H9 (cell line): ENCODE measurements at regions not wholly inside any gene's neighbourhood (a gene's known extent, or its start where the extent isn't known, plus 50 kb on each side); places are given as distances from the start of the nearest gene placed in this dataset.
"Not testable (repeated sequence)": the region's sequence is repeated elsewhere in the genome, so short reads cannot be mapped to it uniquely, and the experiment has no call there.

Source experiments
- DNase-seq: peaks from one replicate; pipeline ENCODE4 v3.0.0-alpha.2; 2017
- H2AFZ ChIP-seq: one replicate; pipeline ENCODE4 v1.6.1; 2013; ENCODE audit warnings: mild to moderate bottlenecking, low read length, control low read depth, moderate library complexity
- H2AK5ac ChIP-seq: 2 replicates; pipeline ENCODE4 v1.6.1; 2013; ENCODE audit warnings: low read length, control low read depth, mixed read lengths; ENCODE audit not compliant: insufficient read length
- H2BK120ac ChIP-seq: one replicate; pipeline ENCODE4 v1.6.1; 2013; ENCODE audit warnings: low read depth, mild to moderate bottlenecking, low read length, control low read depth, inconsistent platforms; ENCODE audit not compliant: poor library complexity, severe bottlenecking
- H2BK12ac ChIP-seq: 2 replicates; pipeline ENCODE4 v1.6.1; 2013; ENCODE audit warnings: low read length, control low read depth, mixed read lengths, low read depth; ENCODE audit not compliant: insufficient read length
- H2BK15ac ChIP-seq: 2 replicates; pipeline ENCODE4 v1.6.1; 2013; ENCODE audit warnings: low read depth, low read length, control low read depth
- H2BK20ac ChIP-seq: one replicate; pipeline ENCODE4 v1.6.1; 2013; ENCODE audit warnings: low read depth, mild to moderate bottlenecking, low read length, control low read depth, inconsistent platforms; ENCODE audit not compliant: poor library complexity, severe bottlenecking
- H2BK5ac ChIP-seq: 2 replicates; pipeline ENCODE4 v1.6.1; 2013; ENCODE audit warnings: low read length, control low read depth, mixed read lengths; ENCODE audit not compliant: insufficient read length
- H3K14ac ChIP-seq: 2 replicates; pipeline ENCODE4 v1.6.1; 2013; ENCODE audit warnings: low read length, control low read depth; ENCODE audit not compliant: insufficient read depth
- H3K18ac ChIP-seq: 2 replicates; pipeline ENCODE4 v1.6.1; 2013; ENCODE audit warnings: low read depth, mild to moderate bottlenecking, mixed read lengths, low read length, control low read depth; ENCODE audit not compliant: insufficient read length
- H3K23ac ChIP-seq: 2 replicates; pipeline ENCODE4 v1.6.1; 2013; ENCODE audit warnings: low read length, control low read depth, mixed read lengths, low read depth; ENCODE audit not compliant: insufficient read length
- H3K23me2 ChIP-seq: 2 replicates; pipeline ENCODE4 v1.6.1; 2013; ENCODE audit warnings: low read depth, mild to moderate bottlenecking, mixed read lengths, low read length, control low read depth; ENCODE audit not compliant: insufficient read length, poor library complexity, severe bottlenecking
- H3K27ac ChIP-seq: 2 replicates; pipeline ENCODE4 v1.5.1; 2013; ENCODE audit warnings: low read length, control low read depth, mixed read lengths, low read depth; ENCODE audit not compliant: insufficient read length
- H3K27me3 ChIP-seq: 2 replicates; pipeline ENCODE4 v1.6.1; 2013; ENCODE audit warnings: low read length, control low read depth, inconsistent platforms; ENCODE audit not compliant: insufficient read depth
- H3K4ac ChIP-seq: 2 replicates; pipeline ENCODE4 v1.6.1; 2013; ENCODE audit warnings: low read depth, mild to moderate bottlenecking, control low read depth, inconsistent platforms, low read length, moderate library complexity
- H3K4me1 ChIP-seq: 2 replicates; pipeline ENCODE4 v1.6.1; 2013; ENCODE audit warnings: low read length, control low read depth, inconsistent platforms; ENCODE audit not compliant: insufficient read depth
- H3K4me2 ChIP-seq: 2 replicates; pipeline ENCODE4 v1.6.1; 2013; ENCODE audit warnings: low read length, control low read depth, mixed read lengths; ENCODE audit not compliant: insufficient read length, insufficient read depth
- H3K56ac ChIP-seq: 2 replicates; pipeline ENCODE4 v1.6.1; 2013; ENCODE audit warnings: low read depth, mild to moderate bottlenecking, mixed read lengths, low read length, control low read depth; ENCODE audit not compliant: insufficient read length
- H3K79me1 ChIP-seq: 2 replicates; pipeline ENCODE4 v1.6.1; 2013; ENCODE audit warnings: low read depth, mild to moderate bottlenecking, moderate library complexity, low read length, control low read depth, inconsistent platforms; ENCODE audit not compliant: insufficient read depth, poor library complexity, severe bottlenecking
- H3K79me2 ChIP-seq: 2 replicates; pipeline ENCODE4 v1.6.1; 2013; ENCODE audit warnings: low read length, control low read depth, inconsistent platforms; ENCODE audit not compliant: insufficient read depth
- H3K9ac ChIP-seq: 2 replicates; pipeline ENCODE4 v1.6.1; 2013; ENCODE audit warnings: low read length, control low read depth, mixed read lengths; ENCODE audit not compliant: insufficient read length; ENCODE audit errors: extremely low read depth
- H3K9me3 ChIP-seq: one replicate; pipeline ENCODE4 v1.6.1; 2013; ENCODE audit warnings: low read depth, low read length, inconsistent platforms; ENCODE audit not compliant: control insufficient read depth
- H3T11ph ChIP-seq: one replicate; pipeline ENCODE4 v1.6.1; 2013; ENCODE audit warnings: mild to moderate bottlenecking, low read length, control low read depth, inconsistent platforms
- H4K20me1 ChIP-seq: one replicate; pipeline ENCODE4 v1.6.1; 2013; ENCODE audit not compliant: control insufficient read depth, insufficient read length, insufficient read depth
- H4K5ac ChIP-seq: 2 replicates; pipeline ENCODE4 v1.6.1; 2013; ENCODE audit warnings: low read depth, mild to moderate bottlenecking, mixed read lengths, low read length, control low read depth; ENCODE audit not compliant: insufficient read length
- H4K8ac ChIP-seq: replicated peaks from 2 replicates; pipeline ENCODE4 v1.6.1; 2013; ENCODE audit warnings: low read length, control low read depth, mixed read lengths, low read depth; ENCODE audit not compliant: insufficient read length
- H4K91ac ChIP-seq: 2 replicates; pipeline ENCODE4 v1.6.1; 2013; ENCODE audit warnings: low read depth, mild to moderate bottlenecking, moderate library complexity, mixed read lengths, low read length, control low read depth; ENCODE audit not compliant: insufficient read length
- H3K27ac Mint-ChIP-seq, 3 experiments: 2 replicates in 2 of 3; 3 replicates in 1 of 3; pipeline ENCODE4 v1.8.0; 2020 to 2021; ENCODE audit warnings: mixed read lengths in 3 of 3, mild to moderate bottlenecking in 1 of 3, moderate library complexity in 1 of 3
- H3K27me3 Mint-ChIP-seq: 2 replicates; pipeline ENCODE4 v1.8.0; 2021; ENCODE audit warnings: low read depth, mild to moderate bottlenecking, moderate library complexity, mixed read lengths
- H3K36me3 Mint-ChIP-seq, 3 experiments: 2 replicates in 2 of 3; 3 replicates in 1 of 3; pipeline ENCODE4 v1.8.0; 2020 to 2021; ENCODE audit warnings: low read depth in 3 of 3, mixed read lengths in 3 of 3; ENCODE audit not compliant: insufficient read depth in 1 of 3
- H3K4me1 Mint-ChIP-seq, 2 experiments: 2 replicates each; pipeline ENCODE4 v1.8.0; 2020; ENCODE audit warnings: mixed read lengths in 2 of 2
- H3K4me3 Mint-ChIP-seq, 2 experiments: 2 replicates in 1 of 2; 3 replicates in 1 of 2; pipeline ENCODE4 v1.8.0; 2020 to 2021; ENCODE audit warnings: mild to moderate bottlenecking in 2 of 2, mixed read lengths in 2 of 2, moderate library complexity in 1 of 2
- H3K9me3 Mint-ChIP-seq, 2 experiments: 2 replicates in 1 of 2; 3 replicates in 1 of 2; pipeline ENCODE4 v1.8.0; 2020; ENCODE audit warnings: mild to moderate bottlenecking in 2 of 2, mixed read lengths in 2 of 2, moderate library complexity in 1 of 2
- WGBS: extraction: QIAGEN DNeasy Blood & Tissue Kit; methylation state at CpG from one replicate; pipeline ENCODE4 v1.1.7; 2013; ENCODE audit warnings: missing lambda C conversion rate, low lambda C conversion rate, mixed read lengths; ENCODE audit not compliant: insufficient read length; ENCODE audit errors: extremely low coverage; 5-methylcytosine and 5-hydroxymethylcytosine counted together

GRCh38 chr3:125779276-125779675 lies 184.0 kb upstream of the OSBPL11 start:
- not testable (repeated sequence) for H3K36me3 Mint-ChIP-seq, H3T11ph ChIP-seq, H3K56ac ChIP-seq, H3K27me3 ChIP-seq, H3K4me1 ChIP-seq, H3K9ac ChIP-seq, H4K5ac ChIP-seq, H3K4me2 ChIP-seq, H3K9me3 Mint-ChIP-seq, H3K18ac ChIP-seq, H3K9me3 ChIP-seq, H2BK20ac ChIP-seq, H3K23me2 ChIP-seq, H2AK5ac ChIP-seq, H3K14ac ChIP-seq, H2BK120ac ChIP-seq, H3K79me1 ChIP-seq, H3K4me3 Mint-ChIP-seq, H4K8ac ChIP-seq, DNase-seq, H4K91ac ChIP-seq, H3K23ac ChIP-seq, H3K4ac ChIP-seq, H2BK5ac ChIP-seq, H3K27ac ChIP-seq, H2AFZ ChIP-seq, H3K27me3 Mint-ChIP-seq, H2BK12ac ChIP-seq, H2BK15ac ChIP-seq, H4K20me1 ChIP-seq, H3K79me2 ChIP-seq
- WGBS = no CpG with 5 or more reads among the region's 1 CpG
- peaks cover 38 to 58% of the 10 kb centered on the region in 2 experiments for H3K4me1 Mint-ChIP-seq
- peak overlapping the region; percentile 25 to 96 (median 27); a peak in 4 of 7 replicates for H3K27ac Mint-ChIP-seq

DNA sequence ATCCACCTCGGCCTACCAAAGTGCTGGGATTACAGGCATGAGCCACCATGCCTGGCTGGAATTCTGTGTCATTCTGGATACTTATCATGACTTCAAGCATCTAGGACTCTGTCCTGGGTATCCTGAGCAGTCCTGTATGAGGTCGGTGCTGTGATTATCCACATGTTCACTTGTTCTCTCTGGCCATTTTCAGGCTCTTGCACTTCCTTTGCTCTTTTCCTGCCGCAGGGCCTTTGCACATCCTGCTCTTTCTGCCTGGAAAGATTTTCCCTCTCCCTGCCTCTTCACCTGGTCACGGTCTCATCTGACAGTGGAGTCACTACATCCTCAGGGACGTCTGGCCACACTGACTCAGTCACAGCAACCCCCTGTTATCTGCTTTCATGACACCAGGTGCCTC lies 184.6 kb upstream of the OSBPL11 start:
- not testable (repeated sequence) for DNase-seq, H2BK20ac ChIP-seq, H3K9me3 Mint-ChIP-seq, H3K4me2 ChIP-seq, H3K18ac ChIP-seq, H2BK12ac ChIP-seq, H3K23ac ChIP-seq, H3K4ac ChIP-seq, H3K23me2 ChIP-seq, H3K14ac ChIP-seq, H3T11ph ChIP-seq, H4K8ac ChIP-seq, H4K5ac ChIP-seq, H3K79me1 ChIP-seq, H3K27me3 Mint-ChIP-seq, H3K4me1 ChIP-seq, H3K27ac ChIP-seq, H3K27me3 ChIP-seq, H3K56ac ChIP-seq, H3K36me3 Mint-ChIP-seq, H2BK5ac ChIP-seq, H3K9me3 ChIP-seq, H2AFZ ChIP-seq, H4K20me1 ChIP-seq, H2AK5ac ChIP-seq, H3K9ac ChIP-seq, H2BK120ac ChIP-seq, H4K91ac ChIP-seq, H2BK15ac ChIP-seq, H3K79me2 ChIP-seq, H3K4me3 Mint-ChIP-seq
- Mint-ChIP-seq H3K27ac (peak overlapping the region in 2 of 3 experiments; percentile 57 to 87; a peak in 3 of 7 replicates), H3K4me1 (peaks cover 38 to 58% of the 10 kb centered on the region in 2 experiments)
- WGBS = no CpG with 5 or more reads among the region's 5 CpGs
